ENCODE measurements at regions not wholly inside any gene's neighbourhood (a gene's known extent, or its start where the extent isn't known, plus 50 kb on each side); places are given as distances from the start of the nearest gene placed in this dataset.

DNA sequence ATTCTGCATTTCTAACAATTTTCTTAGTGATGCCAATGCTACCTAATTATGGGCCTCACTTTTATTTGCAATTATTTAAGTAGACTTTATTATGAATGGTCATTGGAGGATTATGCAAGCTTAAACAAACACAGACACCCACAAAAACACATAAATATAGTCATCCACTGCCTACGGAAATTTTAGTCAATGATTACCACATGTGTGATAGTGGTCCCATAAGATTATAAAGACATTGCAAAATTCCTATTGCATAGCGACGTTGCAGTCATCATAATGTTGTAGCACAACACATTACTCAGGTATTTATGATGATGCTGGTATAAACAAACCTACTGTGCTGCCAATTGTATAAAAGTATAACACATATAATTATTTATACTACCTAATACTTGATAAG lies 247.8 kb upstream of the ALCAM start (continued):
- TF ChIP-seq KDM1A (IDR thresholded peaks at IDR 0.05; ENCODE audit: borderline replicate concordance, low read length) (no peak), RAD21 (IDR thresholded peaks at IDR 0.05 in 1 of 2, conservative IDR thresholded peaks at IDR 0.05 in 1 of 2; ENCODE audit: low read depth in 2 of 2, low read length in 2 of 2) (no peak), BCL11A (IDR thresholded peaks at IDR 0.05; ENCODE audit: low read depth in 2 of 2, low read length in 2 of 2) (no peak), NRF1 (IDR thresholded peaks at IDR 0.05; ENCODE audit: low read depth, low read length) (no peak), CBX8 (IDR thresholded peaks at IDR 0.05; ENCODE audit: borderline replicate concordance, low read depth, low read length) (no peak), RXRA (IDR thresholded peaks at IDR 0.05; ENCODE audit: insufficient read depth, low read depth, low read length) (no peak), EP300 (IDR thresholded peaks at IDR 0.05; ENCODE audit: borderline replicate concordance in 1 of 2, low read depth in 2 of 2, low read length in 2 of 2) (no peak), GABPA (IDR thresholded peaks at IDR 0.05; ENCODE audit: borderline replicate concordance, insufficient read depth, low read length) (no peak)
- TF ChIP-seq, protein P1, sequence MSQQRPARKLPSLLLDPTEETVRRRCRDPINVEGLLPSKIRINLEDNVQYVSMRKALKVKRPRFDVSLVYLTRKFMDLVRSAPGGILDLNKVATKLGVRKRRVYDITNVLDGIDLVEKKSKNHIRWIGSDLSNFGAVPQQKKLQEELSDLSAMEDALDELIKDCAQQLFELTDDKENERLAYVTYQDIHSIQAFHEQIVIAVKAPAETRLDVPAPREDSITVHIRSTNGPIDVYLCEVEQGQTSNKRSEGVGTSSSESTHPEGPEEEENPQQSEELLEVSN (IDR thresholded peaks at IDR 0.05): no peak
